CD4-positive, alpha-beta T cell treated with Interleukin-6 at 100 ng/mL for 8 hours (primary cell): ENCODE measurements at regions not wholly inside any gene's neighbourhood (a gene's known extent, or its start where the extent isn't known, plus 50 kb on each side); places are given as distances from the start of the nearest gene placed in this dataset.
"Not testable (repeated sequence)": the region's sequence is repeated elsewhere in the genome, so short reads cannot be mapped to it uniquely, and the experiment has no call there.

Source experiments
- DNase-seq: peaks from one replicate; pipeline ENCODE4 v3.0.0-alpha.2; 2020; ENCODE audit warnings: mixed read lengths, low spot score

GRCh38 chr12:89882050-89882449 is 173.4 kb upstream of the ATP2B1 start:
- DNase-seq = no peak

- peak; percentile 78 for DNase-seq
Measured at GRCh38 chr12:89880690-89881350, 172.2 kb upstream of the ATP2B1 start.

GRCh38 chr12:89879766-89880165 is 171.1 kb upstream of the ATP2B1 start:
- no peak for DNase-seq

- DNase-seq = no peak
Measured at GRCh38 chr12:89878950-89879349, 170.3 kb upstream of the ATP2B1 start.

GRCh38 chr12:89878327-89878726 is 169.7 kb upstream of the ATP2B1 start:
- DNase-seq = no peak

- no peak for DNase-seq
Measured at GRCh38 chr12:89877671-89878070, 169.0 kb upstream of the ATP2B1 start.

- DNase-seq = no peak
Measured at GRCh38 chr12:89877136-89877535, 168.5 kb upstream of the ATP2B1 start.

GRCh38 chr12:89875809-89876208 is 167.2 kb upstream of the ATP2B1 start:
- no peak for DNase-seq

- DNase-seq = no peak
Measured at GRCh38 chr12:89875225-89875624, 166.6 kb upstream of the ATP2B1 start.

GRCh38 chr12:89874146-89874545 is 165.5 kb upstream of the ATP2B1 start:
- DNase-seq = no peak

- DNase-seq = no peak
Measured at GRCh38 chr12:89873745-89874144, 165.1 kb upstream of the ATP2B1 start.

- no peak for DNase-seq
Measured at GRCh38 chr12:89872922-89873630, 164.4 kb upstream of the ATP2B1 start.

GRCh38 chr12:89870413-89871184 is 162.0 kb upstream of the ATP2B1 start:
- no peak for DNase-seq

GRCh38 chr12:89867611-89868010 is 159.0 kb upstream of the ATP2B1 start:
- not testable (repeated sequence) for DNase-seq

GRCh38 chr12:89864411-89864810 is 155.8 kb upstream of the ATP2B1 start:
- DNase-seq = no peak

- peak; percentile 48 for DNase-seq
Measured at GRCh38 chr12:89863968-89864367, 155.3 kb upstream of the ATP2B1 start.

GRCh38 chr12:89863493-89863938 is 154.9 kb upstream of the ATP2B1 start:
- DNase-seq = peak; percentile 75

- peak; percentile 71 for DNase-seq
Measured at GRCh38 chr12:89862511-89863445, 154.1 kb upstream of the ATP2B1 start.

GRCh38 chr12:89861086-89861485 is 152.4 kb upstream of the ATP2B1 start:
- DNase-seq = no peak

GRCh38 chr12:89859508-89860220 is 151.0 kb upstream of the ATP2B1 start:
- peak; percentile 14 for DNase-seq

- DNase-seq = no peak
Measured at GRCh38 chr12:89858718-89859117, 150.1 kb upstream of the ATP2B1 start.
